Natural killer cell (primary cell): ENCODE measurements at regions not wholly inside any gene's neighbourhood (a gene's known extent, or its start where the extent isn't known, plus 50 kb on each side); places are given as distances from the start of the nearest gene placed in this dataset.

Experiments used
- ATAC-seq, 3 donors: fragments of 150-1000 bp in 2 of 3; fragments of 200-7000 bp in 1 of 3; cut with Tn5 transposase; 1 replicate in 1 of 3; 2 replicates in 2 of 3; pipeline ENCODE4 v1.10.0; 2021; ENCODE audit warnings: mild to moderate bottlenecking in 2 of 3, moderate library complexity in 2 of 3
- DNase-seq, 2 donors: peaks; one replicate each; pipeline versions ENCODE4 v3.0.0 to v3.0.0-alpha.2; 2013 to 2021; ENCODE audit warnings: mixed read lengths in 1 of 2
- H3K27ac ChIP-seq: one replicate; pipeline ENCODE4 v1.5.1; 2013; ENCODE audit warnings: mild to moderate bottlenecking, low read length
- H3K27me3 ChIP-seq: one replicate; pipeline ENCODE4 v1.6.1; 2013; ENCODE audit warnings: low read length; ENCODE audit not compliant: control insufficient read depth, insufficient read depth
- H3K36me3 ChIP-seq: one replicate; pipeline ENCODE4 v1.6.1; 2013; ENCODE audit warnings: low read length; ENCODE audit not compliant: control insufficient read depth, insufficient read depth
- H3K4me1 ChIP-seq: one replicate; pipeline ENCODE4 v1.6.1; 2013; ENCODE audit warnings: low read length; ENCODE audit not compliant: control insufficient read depth, insufficient read depth
- H3K4me3 ChIP-seq: one replicate; pipeline ENCODE4 v1.5.1; 2013; ENCODE audit warnings: low read length
- H3K9me3 ChIP-seq: one replicate; pipeline ENCODE4 v1.6.1; 2013; ENCODE audit warnings: low read length; ENCODE audit not compliant: control insufficient read depth, insufficient read depth
- H3K27ac Mint-ChIP-seq, 2 donors: one replicate each; pipeline ENCODE4 v1.8.0; 2022; ENCODE audit warnings: mild to moderate bottlenecking in 2 of 2, mixed read lengths in 2 of 2, moderate library complexity in 1 of 2
- H3K27me3 Mint-ChIP-seq, 2 donors: one replicate each; pipeline ENCODE4 v1.8.0; 2022; ENCODE audit warnings: low read depth in 2 of 2, mixed read lengths in 2 of 2
- H3K36me3 Mint-ChIP-seq: one replicate; pipeline ENCODE4 v1.8.0; 2022; ENCODE audit warnings: mixed read lengths
- H3K4me1 Mint-ChIP-seq, 2 donors: one replicate each; pipeline ENCODE4 v1.8.0; 2022; ENCODE audit warnings: mixed read lengths in 2 of 2
- H3K4me3 Mint-ChIP-seq: one replicate; pipeline ENCODE4 v1.8.0; 2022; ENCODE audit warnings: mild to moderate bottlenecking, moderate library complexity, mixed read lengths
- H3K9me3 Mint-ChIP-seq, 2 donors: one replicate each; pipeline ENCODE4 v1.8.0; 2022; ENCODE audit warnings: mixed read lengths in 2 of 2
- CTCF ChIP-seq: fragments of 200-600 bp; IDR thresholded peaks from one replicate; pipeline ENCODE4 v1.8.0; 2022; ENCODE audit warnings: antibody characterized with exemption
- WGBS: methylation state at CpG from one replicate; pipeline ENCODE4 v1.1.7; 2013; ENCODE audit warnings: missing lambda C conversion rate; ENCODE audit not compliant: insufficient coverage; 5-methylcytosine and 5-hydroxymethylcytosine counted together
- intact Hi-C: fragments of 100-400 bp; cut with micrococcal nuclease; formaldehyde crosslinking; loops from one replicate; pipeline ENCODE4 v1.14.2; 2022

- Mint-ChIP-seq H3K36me3 (no peaks in the 10 kb centered on the region), H3K9me3 (peaks cover 0 to 5% of the 10 kb centered on the region in 2 donors), H3K4me1 (no peaks in the 10 kb centered on the region), H3K27ac (no peak overlapping the region), H3K4me3 (no peak overlapping the region), H3K27me3 (no peaks in the 10 kb centered on the region)
- 82% methylated on average over 7 of the region's 7 CpGs for WGBS
- Histone ChIP-seq H3K4me3 (no peak overlapping the region), H3K9me3 (peaks cover 4% of the 10 kb centered on the region), H3K27ac (no peak overlapping the region), H3K36me3 (no peaks in the 10 kb centered on the region), H3K27me3 (no peaks in the 10 kb centered on the region), H3K4me1 (no peaks in the 10 kb centered on the region)
- TF ChIP-seq CTCF: no peak
- ATAC-seq (no peak), DNase-seq (no peak)
- intact Hi-C loops: no loop called here
Measured at GRCh38 chr16:5838071-5838470, 740.5 kb upstream of the EEF2KMT start.

- Mint-ChIP-seq H3K9me3 (peaks cover 0 to 5% of the 10 kb centered on the region in 2 donors), H3K36me3 (no peaks in the 10 kb centered on the region), H3K4me1 (no peaks in the 10 kb centered on the region), H3K27me3 (no peaks in the 10 kb centered on the region), H3K4me3 (no peak overlapping the region), H3K27ac (no peak overlapping the region)
- no peaks in the 10 kb centered on the region for H3K4me1 ChIP-seq
- no peak for DNase-seq
- ATAC-seq: no peak
- WGBS: 78% methylated on average over 7 of the region's 8 CpGs
- H3K27ac ChIP-seq: no peak overlapping the region
- no peaks in the 10 kb centered on the region for H3K36me3 ChIP-seq
- intact Hi-C loops: no loop called here
- H3K4me3 ChIP-seq: no peak overlapping the region
- peaks cover 4% of the 10 kb centered on the region for H3K9me3 ChIP-seq
- no peak for TF ChIP-seq CTCF
- no peaks in the 10 kb centered on the region for H3K27me3 ChIP-seq
Measured at GRCh38 chr16:5837007-5837670, 739.5 kb upstream of the EEF2KMT start.

GRCh38 chr16:5835876-5836275, 738.3 kb upstream of the EEF2KMT start:
- no peaks in the 10 kb centered on the region for H3K4me1 Mint-ChIP-seq
- TF ChIP-seq CTCF: no peak
- intact Hi-C loops: no loop called here
- Histone ChIP-seq H3K27ac (no peak overlapping the region), H3K4me3 (no peak overlapping the region), H3K4me1 (no peaks in the 10 kb centered on the region), H3K9me3 (peaks cover 4% of the 10 kb centered on the region), H3K36me3 (no peaks in the 10 kb centered on the region), H3K27me3 (no peaks in the 10 kb centered on the region)
- H3K4me3 Mint-ChIP-seq: no peak overlapping the region
- 90% methylated on average over 8 of the region's 8 CpGs for WGBS
- peaks cover 0 to 5% of the 10 kb centered on the region in 2 donors for H3K9me3 Mint-ChIP-seq
- ATAC-seq (no peak), DNase-seq (no peak)
- no peaks in the 10 kb centered on the region for H3K36me3 Mint-ChIP-seq
- no peak overlapping the region for H3K27ac Mint-ChIP-seq
- no peaks in the 10 kb centered on the region for H3K27me3 Mint-ChIP-seq

DNA sequence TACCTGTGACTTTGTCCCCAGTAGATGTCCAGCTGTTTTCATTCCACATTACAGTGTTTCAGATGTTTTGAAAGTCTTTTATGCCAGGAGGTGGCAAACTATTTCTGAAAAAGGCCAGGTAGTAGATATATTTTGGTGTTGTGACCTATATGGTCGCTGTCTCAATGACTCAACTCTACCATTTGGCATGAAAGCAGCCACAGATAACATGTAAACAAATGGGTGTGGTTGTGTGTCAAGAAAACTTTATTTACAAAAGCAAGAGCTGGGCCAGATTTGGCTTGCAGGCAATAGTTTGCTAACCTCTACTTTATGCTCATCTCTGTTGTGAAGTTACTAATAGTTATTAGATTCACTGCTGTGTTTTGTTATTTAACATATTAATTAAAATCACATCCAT, 728.7 kb upstream of the EEF2KMT start:
- H3K4me1 ChIP-seq: no peaks in the 10 kb centered on the region
- no peaks in the 10 kb centered on the region for H3K27me3 ChIP-seq
- H3K9me3 ChIP-seq: no peaks in the 10 kb centered on the region
- no peak overlapping the region for H3K27ac ChIP-seq
- no peaks in the 10 kb centered on the region for H3K36me3 ChIP-seq
- TF ChIP-seq CTCF: no peak
- H3K4me3 ChIP-seq: no peak overlapping the region
- DNase-seq (no peak), ATAC-seq (no peak)
- Mint-ChIP-seq H3K27me3 (no peaks in the 10 kb centered on the region), H3K4me1 (no peaks in the 10 kb centered on the region), H3K4me3 (no peak overlapping the region), H3K36me3 (no peaks in the 10 kb centered on the region), H3K9me3 (peaks cover 0 to 4% of the 10 kb centered on the region in 2 donors), H3K27ac (no peak overlapping the region)
- intact Hi-C loops: no loop called here
- no CpG with 5 or more reads among the region's 1 CpG for WGBS
